Right forelimb (tissue), 1 donor: ENCODE measurements at regions not wholly inside any gene's neighbourhood (a gene's known extent, or its start where the extent isn't known, plus 50 kb on each side); places are given as distances from the start of the nearest gene placed in this dataset.

Source experiments
- DNase-seq: peaks from one replicate; pipeline ENCODE4 v3.0.0-alpha.2; 2018

DNA sequence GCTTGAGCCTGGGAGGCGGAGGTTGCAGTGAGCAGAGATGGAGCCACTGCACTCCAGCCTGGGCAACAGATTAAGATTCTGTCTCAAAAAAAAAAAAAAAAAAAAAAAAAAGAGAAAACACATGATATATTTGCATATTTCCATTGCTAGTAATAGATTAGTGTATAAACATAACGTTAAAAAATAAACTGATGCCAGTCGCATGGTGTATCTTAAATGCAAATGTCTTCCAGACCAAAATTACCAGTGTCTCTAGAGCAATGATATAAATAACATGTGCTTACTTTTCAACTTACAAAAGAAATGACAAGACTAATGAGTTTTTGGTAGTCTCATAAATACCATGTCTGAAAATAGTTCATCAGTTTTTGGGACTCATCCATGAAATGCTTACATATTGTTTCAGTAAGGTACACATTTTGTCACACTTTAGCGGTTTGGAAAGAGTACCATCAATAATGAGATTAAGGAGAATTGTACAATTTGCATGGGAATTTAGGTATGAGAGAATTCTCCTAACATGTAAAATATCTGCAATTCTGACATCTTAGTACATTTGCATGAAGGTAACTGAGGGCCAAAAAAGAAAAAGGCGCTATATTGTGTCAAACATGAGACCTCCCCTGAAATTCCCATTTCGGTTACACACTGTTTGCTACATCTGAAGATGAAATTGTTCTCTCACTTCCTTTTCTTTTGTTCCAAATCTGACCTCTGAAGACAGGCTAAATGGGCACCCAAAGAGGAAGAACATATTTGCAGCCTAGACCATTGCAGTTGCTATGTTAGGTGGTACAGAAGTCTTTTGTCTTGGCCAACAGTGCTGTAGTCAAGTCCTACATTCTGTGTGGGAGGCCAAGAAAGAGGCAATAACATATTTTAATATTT lies 51.5 kb upstream of the PIP4K2A start:
- no peak for DNase-seq

GRCh38 chr10:22764639-22765038 lies 50.3 kb upstream of the PIP4K2A start:
- no peak for DNase-seq
